Mesothelial cell of epicardium (in vitro differentiated cells): ENCODE measurements at regions not wholly inside any gene's neighbourhood (a gene's known extent, or its start where the extent isn't known, plus 50 kb on each side); places are given as distances from the start of the nearest gene placed in this dataset.

Experiments
- DNase-seq, 2 experiments: peaks; one replicate each; pipeline ENCODE4 v3.0.0; 2021; ENCODE audit warnings: low spot score in 2 of 2; ENCODE audit not compliant: unreplicated experiment in 2 of 2
- H3K27ac Mint-ChIP-seq: 2 replicates; pipeline ENCODE4 v1.8.0; 2021; ENCODE audit warnings: mixed read lengths
- H3K27me3 Mint-ChIP-seq: 2 replicates; pipeline ENCODE4 v1.8.0; 2021; ENCODE audit warnings: low read depth, mixed read lengths
- H3K36me3 Mint-ChIP-seq: 2 replicates; pipeline ENCODE4 v1.8.0; 2021; ENCODE audit warnings: mixed read lengths
- H3K4me1 Mint-ChIP-seq: 2 replicates; pipeline ENCODE4 v1.8.0; 2021; ENCODE audit warnings: mixed read lengths
- H3K4me3 Mint-ChIP-seq: 2 replicates; pipeline ENCODE4 v1.8.0; 2021; ENCODE audit warnings: mild to moderate bottlenecking, moderate library complexity, mixed read lengths
- H3K9me3 Mint-ChIP-seq: 2 replicates; pipeline ENCODE4 v1.8.0; 2021; ENCODE audit warnings: mixed read lengths
- CTCF ChIP-seq: fragments of 200-600 bp; sonication (generic); IDR thresholded peaks from one replicate; pipeline ENCODE4 v1.5.0; 2021; ENCODE audit warnings: antibody characterized with exemption; ENCODE audit not compliant: unreplicated experiment

GRCh38 chr6:130314271-130314670, 51.5 kb upstream of the TMEM200A start:
- Mint-ChIP-seq H3K9me3 (no peaks in the 10 kb centered on the region), H3K4me3 (no peak overlapping the region), H3K27ac (no peak overlapping the region), H3K36me3 (no peaks in the 10 kb centered on the region), H3K4me1 (peaks cover 4% of the 10 kb centered on the region), H3K27me3 (no peaks in the 10 kb centered on the region)
- DNase-seq = no peak
- no peak for TF ChIP-seq CTCF

GRCh38 chr6:130313206-130313605, 52.6 kb upstream of the TMEM200A start:
- Mint-ChIP-seq H3K4me1 (peaks cover 4% of the 10 kb centered on the region), H3K4me3 (no peak overlapping the region), H3K27me3 (no peaks in the 10 kb centered on the region), H3K9me3 (no peaks in the 10 kb centered on the region), H3K36me3 (no peaks in the 10 kb centered on the region), H3K27ac (no peak overlapping the region)
- TF ChIP-seq CTCF = no peak
- no peak for DNase-seq

GRCh38 chr6:130309028-130309427, 56.8 kb upstream of the TMEM200A start:
- H3K27ac Mint-ChIP-seq = no peak overlapping the region
- H3K4me3 Mint-ChIP-seq = no peak overlapping the region
- H3K27me3 Mint-ChIP-seq = no peaks in the 10 kb centered on the region
- no peak for TF ChIP-seq CTCF
- H3K4me1 Mint-ChIP-seq = peaks cover 4% of the 10 kb centered on the region
- no peaks in the 10 kb centered on the region for H3K36me3 Mint-ChIP-seq
- no peak for DNase-seq
- no peaks in the 10 kb centered on the region for H3K9me3 Mint-ChIP-seq

GRCh38 chr6:130307752-130308361, 58.0 kb upstream of the TMEM200A start:
- TF ChIP-seq CTCF = no peak
- no peak overlapping the region for H3K27ac Mint-ChIP-seq
- no peaks in the 10 kb centered on the region for H3K9me3 Mint-ChIP-seq
- no peak for DNase-seq
- H3K36me3 Mint-ChIP-seq = no peaks in the 10 kb centered on the region
- H3K27me3 Mint-ChIP-seq = no peaks in the 10 kb centered on the region
- H3K4me3 Mint-ChIP-seq = no peak overlapping the region
- no peaks in the 10 kb centered on the region for H3K4me1 Mint-ChIP-seq

GRCh38 chr6:130306377-130306776, 59.4 kb upstream of the TMEM200A start:
- H3K9me3 Mint-ChIP-seq = peaks cover 7% of the 10 kb centered on the region
- no peaks in the 10 kb centered on the region for H3K4me1 Mint-ChIP-seq
- no peaks in the 10 kb centered on the region for H3K36me3 Mint-ChIP-seq
- no peak overlapping the region for H3K27ac Mint-ChIP-seq
- no peak for TF ChIP-seq CTCF
- H3K27me3 Mint-ChIP-seq = no peaks in the 10 kb centered on the region
- no peak for DNase-seq
- no peak overlapping the region for H3K4me3 Mint-ChIP-seq

- Mint-ChIP-seq H3K36me3 (no peaks in the 10 kb centered on the region), H3K9me3 (peaks cover 12% of the 10 kb centered on the region), H3K4me3 (no peak overlapping the region), H3K27ac (no peak overlapping the region), H3K4me1 (no peaks in the 10 kb centered on the region), H3K27me3 (peaks cover 5% of the 10 kb centered on the region)
- TF ChIP-seq CTCF = no peak
- no peak for DNase-seq
Observed at GRCh38 chr6:130303431-130303830, 62.4 kb upstream of the TMEM200A start.
